ENCODE measurements at regions not wholly inside any gene's neighbourhood (a gene's known extent, or its start where the extent isn't known, plus 50 kb on each side); places are given as distances from the start of the nearest gene placed in this dataset.

DNA sequence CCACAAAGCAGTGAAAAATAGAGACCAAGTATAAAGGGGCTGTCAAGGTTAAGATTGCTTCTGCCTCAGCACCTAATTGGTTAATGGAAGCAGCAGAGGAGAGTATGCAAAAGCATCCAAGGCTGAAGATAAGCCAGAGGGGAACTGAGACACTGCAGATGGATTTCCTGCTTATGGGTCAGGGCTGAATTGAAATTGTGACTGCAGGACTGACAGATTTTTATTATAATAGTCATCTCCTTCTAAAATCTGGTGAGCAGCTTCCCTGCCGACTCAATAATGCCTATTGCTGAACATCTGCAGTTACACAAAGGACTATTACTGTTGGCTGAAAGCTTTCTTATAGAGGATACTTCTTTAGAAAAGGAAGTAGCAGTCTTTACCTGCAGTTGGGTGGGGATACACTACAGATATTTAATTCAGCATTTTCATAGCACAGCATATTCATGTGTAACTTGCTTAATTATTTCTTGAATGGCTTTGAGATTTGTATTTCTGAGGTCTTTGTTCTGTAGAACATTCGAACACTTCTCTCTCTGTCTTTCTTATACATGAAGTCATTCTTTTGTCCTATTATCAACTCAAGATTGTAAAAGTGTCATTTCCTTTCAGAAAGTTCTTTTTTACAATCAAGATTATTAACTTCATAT is 363.0 kb upstream of the RIOK2 start:
- H3K9me3 ChIP-seq (ENCODE audit: control insufficient read depth in 1 of 2, low read length in 2 of 2): no peaks in the 10 kb centered on the region
- H3K36me3 ChIP-seq (ENCODE audit: control insufficient read depth in 1 of 2, insufficient read depth in 2 of 2, low read length in 2 of 2): no peaks in the 10 kb centered on the region
- peaks cover 14 to 28% of the 10 kb centered on the region in 2 donors for H3K4me1 ChIP-seq (ENCODE audit: control insufficient read depth in 1 of 2, insufficient read depth in 2 of 2, low read length in 2 of 2)
- no peak overlapping the region for H3K27ac ChIP-seq (ENCODE audit: low read depth, low read length)
- no peak overlapping the region for H3K9ac ChIP-seq (ENCODE audit: low read depth in 1 of 2, low read length in 2 of 2)
- no peaks in the 10 kb centered on the region for H3K27me3 ChIP-seq (ENCODE audit: control insufficient read depth in 1 of 2, insufficient read depth in 2 of 2, low read length in 2 of 2)
- H3K4me3 ChIP-seq (ENCODE audit: low read depth in 1 of 2, low read length in 2 of 2): no peak overlapping the region

DNA sequence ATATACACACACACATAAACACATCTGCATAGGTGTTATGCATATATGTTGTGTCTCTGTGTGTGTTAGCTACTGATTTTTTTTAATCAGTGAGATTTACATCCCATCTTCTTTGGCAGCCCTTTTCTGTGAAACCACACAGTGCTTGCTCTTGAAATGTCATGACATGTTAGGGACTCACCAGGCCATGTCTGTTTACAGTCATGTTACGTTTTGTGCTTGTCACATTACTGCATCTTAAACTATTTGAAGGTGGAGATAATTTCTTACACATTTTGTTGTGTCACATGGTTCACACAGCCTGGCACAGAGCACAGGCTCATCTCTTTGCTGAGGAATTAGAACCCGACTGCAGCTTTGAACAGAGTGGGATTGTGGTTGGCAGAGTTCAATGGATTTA is 364.4 kb upstream of the RIOK2 start:
- Histone ChIP-seq H3K27me3 (ENCODE audit: control insufficient read depth in 1 of 2, insufficient read depth in 2 of 2, low read length in 2 of 2) (no peaks in the 10 kb centered on the region), H3K27ac (ENCODE audit: low read depth, low read length) (no peak overlapping the region), H3K4me1 (ENCODE audit: control insufficient read depth in 1 of 2, insufficient read depth in 2 of 2, low read length in 2 of 2) (peaks cover 14 to 28% of the 10 kb centered on the region in 2 donors), H3K4me3 (ENCODE audit: low read depth in 1 of 2, low read length in 2 of 2) (no peak overlapping the region), H3K36me3 (ENCODE audit: control insufficient read depth in 1 of 2, insufficient read depth in 2 of 2, low read length in 2 of 2) (no peaks in the 10 kb centered on the region), H3K9me3 (ENCODE audit: control insufficient read depth in 1 of 2, low read length in 2 of 2) (no peaks in the 10 kb centered on the region), H3K9ac (ENCODE audit: low read depth in 1 of 2, low read length in 2 of 2) (no peak overlapping the region)

DNA sequence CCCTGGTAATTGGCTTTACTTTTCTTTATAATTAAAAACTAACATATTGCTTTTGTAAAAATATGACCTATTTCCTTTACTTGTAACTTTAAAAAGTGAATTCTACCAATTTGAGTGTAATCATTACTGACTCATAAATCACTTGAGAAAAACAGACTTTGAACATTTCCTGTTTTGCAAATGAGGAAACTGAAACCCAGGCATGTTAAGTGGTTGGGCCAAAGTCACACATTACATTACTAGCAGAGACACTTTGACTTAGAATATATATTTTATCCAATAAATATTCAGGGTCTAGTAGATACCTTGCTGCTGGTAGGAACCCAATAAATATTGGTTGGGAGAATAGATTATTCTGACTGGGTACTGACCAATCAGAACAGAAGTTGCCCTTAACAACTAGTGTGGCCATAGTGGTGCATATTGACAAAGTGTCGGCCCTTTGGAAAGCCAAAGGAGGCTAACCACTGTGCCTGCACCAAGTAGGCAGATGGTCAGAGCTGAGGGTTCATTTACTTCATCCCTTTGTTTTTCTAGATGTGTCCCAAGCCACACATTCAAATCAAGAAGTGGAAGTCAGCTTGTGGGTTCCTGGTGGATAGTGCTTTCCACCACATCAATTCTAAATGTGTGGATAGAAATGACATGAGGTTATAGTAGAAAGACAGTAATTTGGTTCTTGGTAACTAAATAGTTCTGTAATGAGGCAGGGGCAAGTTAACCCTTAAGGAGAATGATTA is 365.1 kb upstream of the RIOK2 start:
- Histone ChIP-seq H3K27me3 (ENCODE audit: control insufficient read depth in 1 of 2, insufficient read depth in 2 of 2, low read length in 2 of 2) (no peaks in the 10 kb centered on the region), H3K27ac (ENCODE audit: low read depth, low read length) (no peak overlapping the region), H3K36me3 (ENCODE audit: control insufficient read depth in 1 of 2, insufficient read depth in 2 of 2, low read length in 2 of 2) (no peaks in the 10 kb centered on the region), H3K9me3 (ENCODE audit: control insufficient read depth in 1 of 2, low read length in 2 of 2) (no peaks in the 10 kb centered on the region), H3K4me1 (ENCODE audit: control insufficient read depth in 1 of 2, insufficient read depth in 2 of 2, low read length in 2 of 2) (peaks cover 14 to 28% of the 10 kb centered on the region in 2 donors), H3K9ac (ENCODE audit: low read depth in 1 of 2, low read length in 2 of 2) (no peak overlapping the region), H3K4me3 (ENCODE audit: low read depth in 1 of 2, low read length in 2 of 2) (peak overlapping the region in 1 of 2 donors; percentile 32)

DNA sequence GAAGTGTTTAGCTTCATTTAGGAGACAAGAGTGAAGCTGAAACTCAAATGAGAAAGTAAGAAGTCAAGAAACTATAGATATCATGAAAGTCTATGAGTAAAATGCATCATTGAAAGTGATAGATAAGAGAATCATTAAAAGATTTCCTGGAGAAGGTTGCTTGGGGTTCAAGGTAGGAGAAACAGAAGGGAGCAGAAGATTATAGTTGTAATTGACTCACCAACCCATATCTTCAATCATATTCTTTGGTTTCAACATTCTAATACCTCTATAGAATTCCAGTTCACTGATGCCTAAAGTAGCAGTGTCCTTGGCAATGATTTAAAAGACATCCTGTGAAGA is 365.7 kb upstream of the RIOK2 start:
- no peak overlapping the region for H3K9ac ChIP-seq (ENCODE audit: low read depth in 1 of 2, low read length in 2 of 2)

DNA sequence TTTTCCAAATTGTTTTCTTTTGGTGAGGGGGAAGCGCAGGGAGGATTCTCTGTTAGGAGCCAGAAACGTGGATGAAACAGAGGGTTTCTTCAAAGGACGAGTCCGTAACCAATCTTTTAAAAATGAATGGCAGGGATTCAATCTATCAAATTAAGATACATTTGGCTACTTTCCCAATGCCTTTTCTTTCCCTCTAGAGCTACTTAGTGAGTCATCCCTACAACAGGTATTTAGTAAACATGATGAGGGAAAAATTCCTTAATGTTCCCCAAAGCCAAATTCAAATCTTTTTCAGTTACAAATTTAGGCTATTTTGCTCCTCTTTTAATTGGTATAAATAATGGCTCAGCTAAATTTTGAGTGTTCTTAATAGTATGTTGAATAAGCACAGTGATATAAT is 366.4 kb upstream of the RIOK2 start:
- no peak overlapping the region for H3K4me3 ChIP-seq (ENCODE audit: low read depth in 1 of 2, low read length in 2 of 2)
- peaks cover 14 to 28% of the 10 kb centered on the region in 2 donors for H3K4me1 ChIP-seq (ENCODE audit: control insufficient read depth in 1 of 2, insufficient read depth in 2 of 2, low read length in 2 of 2)
- no peaks in the 10 kb centered on the region for H3K36me3 ChIP-seq (ENCODE audit: control insufficient read depth in 1 of 2, insufficient read depth in 2 of 2, low read length in 2 of 2)
- no peaks in the 10 kb centered on the region for H3K9me3 ChIP-seq (ENCODE audit: control insufficient read depth in 1 of 2, low read length in 2 of 2)
- H3K27ac ChIP-seq (ENCODE audit: low read depth, low read length): no peak overlapping the region
- no peaks in the 10 kb centered on the region for H3K27me3 ChIP-seq (ENCODE audit: control insufficient read depth in 1 of 2, insufficient read depth in 2 of 2, low read length in 2 of 2)
- H3K9ac ChIP-seq (ENCODE audit: low read depth in 1 of 2, low read length in 2 of 2): no peak overlapping the region

More for the DNA sequence above, 365.7 kb upstream of the RIOK2 start:
- no peak overlapping the region for H3K27ac ChIP-seq (ENCODE audit: low read depth, low read length)
- no peaks in the 10 kb centered on the region for H3K27me3 ChIP-seq (ENCODE audit: control insufficient read depth in 1 of 2, insufficient read depth in 2 of 2, low read length in 2 of 2)
- H3K4me1 ChIP-seq (ENCODE audit: control insufficient read depth in 1 of 2, insufficient read depth in 2 of 2, low read length in 2 of 2): peaks cover 14 to 28% of the 10 kb centered on the region in 2 donors
- H3K9me3 ChIP-seq (ENCODE audit: control insufficient read depth in 1 of 2, low read length in 2 of 2): no peaks in the 10 kb centered on the region
- no peaks in the 10 kb centered on the region for H3K36me3 ChIP-seq (ENCODE audit: control insufficient read depth in 1 of 2, insufficient read depth in 2 of 2, low read length in 2 of 2)
- H3K4me3 ChIP-seq (ENCODE audit: low read depth in 1 of 2, low read length in 2 of 2): peak overlapping the region in 1 of 2 donors; percentile 32

DNA sequence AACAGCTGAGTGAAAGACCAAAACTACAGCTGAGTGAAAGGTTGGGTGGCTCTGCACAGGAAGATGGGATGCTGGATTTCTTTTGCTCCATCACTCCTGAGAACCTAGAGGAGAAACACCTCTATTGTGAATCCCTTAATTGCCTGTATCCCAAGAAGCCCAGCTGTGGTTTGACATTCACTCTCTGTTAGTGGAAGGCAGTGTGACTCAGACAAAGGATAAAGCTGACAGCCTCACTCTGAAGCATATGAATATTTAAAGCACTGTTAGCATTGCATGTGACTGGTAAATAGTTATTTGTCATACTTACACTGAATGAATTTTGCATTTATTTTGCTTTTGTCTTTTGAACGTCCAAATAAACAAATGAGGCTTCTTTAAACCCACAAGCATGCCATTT is 367.1 kb upstream of the RIOK2 start:
- Histone ChIP-seq H3K9ac (ENCODE audit: low read depth in 1 of 2, low read length in 2 of 2) (no peak overlapping the region), H3K36me3 (ENCODE audit: control insufficient read depth in 1 of 2, insufficient read depth in 2 of 2, low read length in 2 of 2) (no peaks in the 10 kb centered on the region), H3K4me3 (ENCODE audit: low read depth in 1 of 2, low read length in 2 of 2) (no peak overlapping the region), H3K27ac (ENCODE audit: low read depth, low read length) (no peak overlapping the region), H3K4me1 (ENCODE audit: control insufficient read depth in 1 of 2, insufficient read depth in 2 of 2, low read length in 2 of 2) (peaks cover 14 to 28% of the 10 kb centered on the region in 2 donors), H3K9me3 (ENCODE audit: control insufficient read depth in 1 of 2, low read length in 2 of 2) (no peaks in the 10 kb centered on the region), H3K27me3 (ENCODE audit: control insufficient read depth in 1 of 2, insufficient read depth in 2 of 2, low read length in 2 of 2) (no peaks in the 10 kb centered on the region)

DNA sequence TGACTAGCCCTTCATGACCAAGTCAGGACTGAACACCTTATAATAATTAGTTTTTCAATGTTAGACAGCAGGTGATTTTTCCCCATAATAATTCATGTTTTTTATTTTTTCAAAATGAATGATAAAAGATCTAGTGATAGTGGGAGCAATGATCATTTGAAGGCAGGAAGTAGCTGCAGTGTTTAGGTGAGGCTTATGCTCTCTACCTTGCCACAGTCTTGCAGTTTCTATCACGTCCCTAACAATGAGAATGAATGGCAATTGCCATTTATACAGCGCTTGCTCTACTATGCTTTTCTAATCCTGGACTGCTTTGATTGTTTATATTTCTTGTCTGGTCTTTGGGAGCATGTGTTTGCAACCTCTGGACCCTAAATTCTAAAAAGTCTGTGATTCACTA is 367.8 kb upstream of the RIOK2 start:
- no peak overlapping the region for H3K9ac ChIP-seq (ENCODE audit: low read depth in 1 of 2, low read length in 2 of 2)
- H3K4me3 ChIP-seq (ENCODE audit: low read depth in 1 of 2, low read length in 2 of 2): no peak overlapping the region
- H3K9me3 ChIP-seq (ENCODE audit: control insufficient read depth in 1 of 2, low read length in 2 of 2): no peaks in the 10 kb centered on the region
- no peaks in the 10 kb centered on the region for H3K27me3 ChIP-seq (ENCODE audit: control insufficient read depth in 1 of 2, insufficient read depth in 2 of 2, low read length in 2 of 2)
- H3K27ac ChIP-seq (ENCODE audit: low read depth, low read length): no peak overlapping the region
- no peaks in the 10 kb centered on the region for H3K36me3 ChIP-seq (ENCODE audit: control insufficient read depth in 1 of 2, insufficient read depth in 2 of 2, low read length in 2 of 2)
- peaks cover 14 to 27% of the 10 kb centered on the region in 2 donors for H3K4me1 ChIP-seq (ENCODE audit: control insufficient read depth in 1 of 2, insufficient read depth in 2 of 2, low read length in 2 of 2)

DNA sequence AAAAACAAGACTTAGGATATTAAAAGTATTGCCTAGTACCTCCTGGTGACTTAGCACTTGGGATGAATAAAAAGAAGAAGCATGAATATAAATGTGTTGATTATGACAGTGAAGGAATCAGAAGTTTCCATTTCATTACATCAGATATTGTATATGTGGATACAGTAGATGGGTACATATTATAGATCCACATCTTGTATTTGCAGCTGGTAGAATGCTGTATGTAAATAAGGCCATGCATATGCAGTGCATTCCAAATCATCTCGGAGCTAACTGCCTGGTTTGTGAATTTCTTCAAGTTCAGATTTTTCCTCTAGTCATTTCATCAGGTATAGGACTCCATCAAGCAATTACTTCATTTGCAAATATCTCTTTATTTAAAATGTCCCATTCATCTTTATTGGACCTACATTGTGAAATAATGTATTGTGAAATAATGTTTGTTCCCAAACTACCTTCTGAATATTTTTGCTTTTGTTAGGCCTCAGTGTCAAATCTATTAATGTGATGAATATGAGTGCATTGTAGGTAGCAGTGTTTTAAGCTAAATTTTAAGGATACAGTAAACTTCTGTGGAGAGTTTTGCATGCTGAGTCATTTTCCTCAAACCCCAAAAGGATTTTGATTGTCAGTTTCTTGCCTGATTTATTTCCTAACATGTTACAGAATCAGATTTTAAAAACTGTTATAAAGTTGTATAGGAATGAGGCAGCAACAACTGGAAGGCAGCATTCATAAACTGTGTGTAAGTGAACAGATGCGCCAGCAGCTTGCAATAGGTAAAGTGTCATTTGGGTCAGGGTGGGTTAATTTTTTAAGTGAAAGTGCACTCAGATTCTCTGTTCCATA is 370.8 kb upstream of the RIOK2 start:
- Histone ChIP-seq H3K36me3 (ENCODE audit: control insufficient read depth in 1 of 2, insufficient read depth in 2 of 2, low read length in 2 of 2) (no peaks in the 10 kb centered on the region), H3K27me3 (ENCODE audit: control insufficient read depth in 1 of 2, insufficient read depth in 2 of 2, low read length in 2 of 2) (no peaks in the 10 kb centered on the region), H3K4me1 (ENCODE audit: control insufficient read depth in 1 of 2, insufficient read depth in 2 of 2, low read length in 2 of 2) (peaks cover 0 to 8% of the 10 kb centered on the region in 2 donors), H3K4me3 (ENCODE audit: low read depth in 1 of 2, low read length in 2 of 2) (no peak overlapping the region), H3K27ac (ENCODE audit: low read depth, low read length) (no peak overlapping the region), H3K9me3 (ENCODE audit: control insufficient read depth in 1 of 2, low read length in 2 of 2) (no peaks in the 10 kb centered on the region), H3K9ac (ENCODE audit: low read depth in 1 of 2, low read length in 2 of 2) (no peak overlapping the region)

DNA sequence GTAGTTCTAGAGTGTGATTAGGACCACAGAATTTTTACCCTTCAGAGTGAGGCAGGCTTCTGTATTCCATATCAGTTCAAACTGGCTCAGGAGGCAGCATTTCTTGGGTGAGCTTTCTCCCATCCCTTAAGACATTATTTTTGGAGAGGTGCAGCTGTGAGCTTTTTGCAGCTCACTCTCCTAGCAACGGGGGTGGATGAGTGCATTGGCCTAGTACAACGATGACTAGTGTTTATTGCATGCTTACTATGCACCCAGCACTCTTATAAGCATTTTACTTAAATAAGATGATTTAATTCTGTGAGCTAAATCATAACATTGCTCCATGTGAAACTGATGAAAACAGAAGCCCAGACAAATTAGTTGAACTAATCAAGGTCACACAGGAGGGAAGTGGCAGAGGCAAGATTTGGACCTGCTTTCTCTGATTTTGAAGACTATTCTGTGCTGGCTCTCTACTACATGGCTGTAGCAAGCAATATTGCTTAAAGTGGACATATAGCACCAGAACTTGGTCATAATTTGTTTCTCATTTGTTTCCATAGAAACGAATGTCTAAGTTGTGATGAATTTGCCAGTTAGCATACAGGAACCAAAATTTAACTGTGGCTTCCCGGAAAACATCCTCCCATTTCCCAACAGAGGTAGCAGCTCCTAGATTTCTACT is 372.1 kb upstream of the RIOK2 start:
- Histone ChIP-seq H3K27ac (ENCODE audit: low read depth, low read length) (no peak overlapping the region), H3K9me3 (ENCODE audit: control insufficient read depth in 1 of 2, low read length in 2 of 2) (no peaks in the 10 kb centered on the region)

DNA sequence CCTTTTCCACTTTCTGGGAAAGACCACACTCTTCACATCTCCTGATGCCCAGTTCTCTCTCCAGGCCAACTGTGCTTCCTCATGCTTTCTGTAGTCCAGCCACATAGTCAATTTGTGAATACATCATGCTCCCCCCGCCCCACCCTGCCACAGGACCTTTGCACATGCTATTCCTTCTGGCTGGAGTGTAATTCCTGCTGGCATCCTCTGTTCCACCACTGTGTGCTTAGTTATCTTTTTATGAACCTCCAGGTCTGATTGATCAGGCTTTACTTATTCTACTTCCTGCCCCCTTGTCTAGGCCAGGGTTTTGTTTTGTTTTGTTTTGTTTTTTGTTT is 372.6 kb upstream of the RIOK2 start:
- H3K36me3 ChIP-seq (ENCODE audit: control insufficient read depth in 1 of 2, insufficient read depth in 2 of 2, low read length in 2 of 2): no peaks in the 10 kb centered on the region
- no peaks in the 10 kb centered on the region for H3K9me3 ChIP-seq (ENCODE audit: control insufficient read depth in 1 of 2, low read length in 2 of 2)
- peaks cover 0 to 3% of the 10 kb centered on the region in 2 donors for H3K4me1 ChIP-seq (ENCODE audit: control insufficient read depth in 1 of 2, insufficient read depth in 2 of 2, low read length in 2 of 2)
- no peak overlapping the region for H3K9ac ChIP-seq (ENCODE audit: low read depth in 1 of 2, low read length in 2 of 2)
- H3K4me3 ChIP-seq (ENCODE audit: low read depth in 1 of 2, low read length in 2 of 2): no peak overlapping the region
- no peaks in the 10 kb centered on the region for H3K27me3 ChIP-seq (ENCODE audit: control insufficient read depth in 1 of 2, insufficient read depth in 2 of 2, low read length in 2 of 2)
- H3K27ac ChIP-seq (ENCODE audit: low read depth, low read length): no peak overlapping the region

More for the DNA sequence above, 372.1 kb upstream of the RIOK2 start:
- Histone ChIP-seq H3K27me3 (ENCODE audit: control insufficient read depth in 1 of 2, insufficient read depth in 2 of 2, low read length in 2 of 2) (no peaks in the 10 kb centered on the region), H3K36me3 (ENCODE audit: control insufficient read depth in 1 of 2, insufficient read depth in 2 of 2, low read length in 2 of 2) (no peaks in the 10 kb centered on the region), H3K4me3 (ENCODE audit: low read depth in 1 of 2, low read length in 2 of 2) (no peak overlapping the region), H3K4me1 (ENCODE audit: control insufficient read depth in 1 of 2, insufficient read depth in 2 of 2, low read length in 2 of 2) (peaks cover 0 to 6% of the 10 kb centered on the region in 2 donors), H3K9ac (ENCODE audit: low read depth in 1 of 2, low read length in 2 of 2) (no peak overlapping the region)

All from duodenal mucosa (tissue), 2 donors.